ENCODE measurements at regions not wholly inside any gene's neighbourhood (a gene's known extent, or its start where the extent isn't known, plus 50 kb on each side); places are given as distances from the start of the nearest gene placed in this dataset.
A peak's percentile ranks its signal among the peaks of the same experiment; 100 is the strongest.

DNA sequence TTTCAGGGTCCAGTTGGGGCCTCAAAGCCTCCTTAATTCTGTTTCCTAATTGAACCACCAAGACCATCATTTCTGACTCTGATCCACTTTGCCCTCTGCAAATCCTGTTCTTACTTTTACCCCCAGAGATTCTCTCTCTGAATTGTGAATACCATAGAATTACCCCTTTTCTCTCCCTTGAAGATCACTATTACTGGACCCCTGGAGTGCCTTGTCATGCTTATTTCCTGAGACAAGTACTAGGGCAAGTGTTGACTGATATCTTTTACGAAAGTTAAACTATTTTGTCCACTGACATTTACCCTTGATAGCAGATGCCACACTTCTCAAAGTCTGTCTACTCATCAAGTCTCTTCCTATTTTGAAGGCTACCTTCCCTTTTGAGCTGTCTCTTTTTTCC lies 246.9 kb upstream of the PTGER4 start:
- no CpG with 5 or more reads among the region's 1 CpG for WGBS (ENCODE audit: extremely low coverage, insufficient coverage, low lambda C conversion rate)
- H3K4me3 ChIP-seq (ENCODE audit: low read length): no peak overlapping the region
- H3K23ac ChIP-seq (ENCODE audit: low read length): no peak overlapping the region
- no peak overlapping the region for H2AK5ac ChIP-seq (ENCODE audit: low read length)
- no peaks in the 10 kb centered on the region for H3K79me2 ChIP-seq (ENCODE audit: control insufficient read depth, insufficient read depth, low read length)
- DNase-seq: no peak
- no peak overlapping the region for H3K4ac ChIP-seq (ENCODE audit: low read depth, low read length)
- no peaks in the 10 kb centered on the region for H3K79me1 ChIP-seq (ENCODE audit: low read length)
- no peak overlapping the region for H2BK120ac ChIP-seq (ENCODE audit: low read depth, low read length)
- no peak overlapping the region for H4K8ac ChIP-seq (ENCODE audit: low read depth, low read length)
- no peak overlapping the region for H2BK15ac ChIP-seq (replicated peaks; ENCODE audit: low read depth)
- H3K27me3 ChIP-seq (ENCODE audit: insufficient read depth, low read length, poor library complexity): no peaks in the 10 kb centered on the region
- no peak overlapping the region for H3K9ac ChIP-seq (ENCODE audit: low read length)
- no peak overlapping the region for H3K56ac ChIP-seq (ENCODE audit: low read length)
- no peak overlapping the region for H3K27ac ChIP-seq (ENCODE audit: low read depth, low read length)
- no peaks in the 10 kb centered on the region for H3K36me3 ChIP-seq (ENCODE audit: control insufficient read depth, insufficient read depth, low read length)
- peak overlapping the region; percentile 51 for H3K18ac ChIP-seq (ENCODE audit: low read length)
- no peak overlapping the region for H3K4me2 ChIP-seq (ENCODE audit: low read length)
- peaks cover 2% of the 10 kb centered on the region for H3K4me1 ChIP-seq (ENCODE audit: control insufficient read depth, low read depth, low read length)
- no peak overlapping the region for H4K5ac ChIP-seq (ENCODE audit: low read length)
- H2BK5ac ChIP-seq (ENCODE audit: low read length): no peak overlapping the region

DNA sequence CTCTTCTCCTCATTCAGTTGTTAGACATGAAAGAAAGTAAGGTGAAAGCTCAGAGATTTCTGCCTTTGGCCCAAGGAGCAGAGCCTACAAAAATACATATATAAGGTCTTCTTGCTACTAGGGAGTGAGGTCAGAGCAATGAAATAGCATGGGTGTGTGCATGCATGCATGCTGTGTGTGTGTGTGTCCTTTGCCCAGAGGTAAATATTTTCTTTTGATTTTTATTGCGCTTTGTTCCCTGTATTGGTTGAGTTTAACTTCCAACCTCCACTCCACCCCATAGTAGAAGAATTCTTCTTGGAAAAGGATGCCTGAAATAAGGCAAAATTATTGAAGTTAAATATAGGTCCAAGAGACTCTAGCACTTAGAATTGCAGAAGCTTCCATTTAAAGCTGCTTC lies 248.0 kb upstream of the PTGER4 start:
- Histone ChIP-seq H3K56ac (ENCODE audit: low read length) (no peak overlapping the region), H2BK120ac (ENCODE audit: low read depth, low read length) (no peak overlapping the region)
- no CpG with 5 or more reads among the region's 1 CpG for WGBS (ENCODE audit: extremely low coverage, insufficient coverage, low lambda C conversion rate)

GRCh38 chr5:40430101-40430710 lies 249.5 kb upstream of the PTGER4 start:
- no peak overlapping the region for H3K4me2 ChIP-seq (ENCODE audit: low read length)
- no peak overlapping the region for H4K5ac ChIP-seq (ENCODE audit: low read length)
- H3K36me3 ChIP-seq (ENCODE audit: control insufficient read depth, insufficient read depth, low read length): no peaks in the 10 kb centered on the region
- no peak overlapping the region for H3K4me3 ChIP-seq (ENCODE audit: low read length)
- H3K18ac ChIP-seq (ENCODE audit: low read length): no peak overlapping the region
- no peak overlapping the region for H3K4ac ChIP-seq (ENCODE audit: low read depth, low read length)
- H3K27me3 ChIP-seq (ENCODE audit: insufficient read depth, low read length, poor library complexity): no peaks in the 10 kb centered on the region
- H3K4me1 ChIP-seq (ENCODE audit: control insufficient read depth, low read depth, low read length): peaks cover 2% of the 10 kb centered on the region
- H2BK120ac ChIP-seq (ENCODE audit: low read depth, low read length): no peak overlapping the region
- no peak overlapping the region for H2AK5ac ChIP-seq (ENCODE audit: low read length)
- no peak overlapping the region for H3K56ac ChIP-seq (ENCODE audit: low read length)
- DNase-seq: no peak
- H3K27ac ChIP-seq (ENCODE audit: low read depth, low read length): no peak overlapping the region
- no peaks in the 10 kb centered on the region for H3K79me2 ChIP-seq (ENCODE audit: control insufficient read depth, insufficient read depth, low read length)
- H2BK5ac ChIP-seq (ENCODE audit: low read length): no peak overlapping the region
- no peak overlapping the region for H2BK15ac ChIP-seq (replicated peaks; ENCODE audit: low read depth)
- no peaks in the 10 kb centered on the region for H3K79me1 ChIP-seq (ENCODE audit: low read length)
- no peak overlapping the region for H3K23ac ChIP-seq (ENCODE audit: low read length)
- no peak overlapping the region for H4K8ac ChIP-seq (ENCODE audit: low read depth, low read length)
- no CpG with 5 or more reads among the region's 3 CpGs for WGBS (ENCODE audit: extremely low coverage, insufficient coverage, low lambda C conversion rate)
- H3K9ac ChIP-seq (ENCODE audit: low read length): no peak overlapping the region

More for the DNA sequence above, 248.0 kb upstream of the PTGER4 start:
- Histone ChIP-seq H4K8ac (ENCODE audit: low read depth, low read length) (no peak overlapping the region), H3K4me1 (ENCODE audit: control insufficient read depth, low read depth, low read length) (peaks cover 2% of the 10 kb centered on the region), H3K79me1 (ENCODE audit: low read length) (no peaks in the 10 kb centered on the region), H3K27ac (ENCODE audit: low read depth, low read length) (no peak overlapping the region), H2BK5ac (ENCODE audit: low read length) (no peak overlapping the region), H2AK5ac (ENCODE audit: low read length) (no peak overlapping the region), H3K36me3 (ENCODE audit: control insufficient read depth, insufficient read depth, low read length) (no peaks in the 10 kb centered on the region), H3K9ac (ENCODE audit: low read length) (no peak overlapping the region), H2BK15ac (replicated peaks; ENCODE audit: low read depth) (no peak overlapping the region), H4K5ac (ENCODE audit: low read length) (no peak overlapping the region), H3K79me2 (ENCODE audit: control insufficient read depth, insufficient read depth, low read length) (no peaks in the 10 kb centered on the region), H3K4me3 (ENCODE audit: low read length) (no peak overlapping the region), H3K23ac (ENCODE audit: low read length) (no peak overlapping the region), H3K4me2 (ENCODE audit: low read length) (no peak overlapping the region), H3K18ac (ENCODE audit: low read length) (no peak overlapping the region), H3K4ac (ENCODE audit: low read depth, low read length) (no peak overlapping the region), H3K27me3 (ENCODE audit: insufficient read depth, low read length, poor library complexity) (no peaks in the 10 kb centered on the region)
- no peak for DNase-seq

DNA sequence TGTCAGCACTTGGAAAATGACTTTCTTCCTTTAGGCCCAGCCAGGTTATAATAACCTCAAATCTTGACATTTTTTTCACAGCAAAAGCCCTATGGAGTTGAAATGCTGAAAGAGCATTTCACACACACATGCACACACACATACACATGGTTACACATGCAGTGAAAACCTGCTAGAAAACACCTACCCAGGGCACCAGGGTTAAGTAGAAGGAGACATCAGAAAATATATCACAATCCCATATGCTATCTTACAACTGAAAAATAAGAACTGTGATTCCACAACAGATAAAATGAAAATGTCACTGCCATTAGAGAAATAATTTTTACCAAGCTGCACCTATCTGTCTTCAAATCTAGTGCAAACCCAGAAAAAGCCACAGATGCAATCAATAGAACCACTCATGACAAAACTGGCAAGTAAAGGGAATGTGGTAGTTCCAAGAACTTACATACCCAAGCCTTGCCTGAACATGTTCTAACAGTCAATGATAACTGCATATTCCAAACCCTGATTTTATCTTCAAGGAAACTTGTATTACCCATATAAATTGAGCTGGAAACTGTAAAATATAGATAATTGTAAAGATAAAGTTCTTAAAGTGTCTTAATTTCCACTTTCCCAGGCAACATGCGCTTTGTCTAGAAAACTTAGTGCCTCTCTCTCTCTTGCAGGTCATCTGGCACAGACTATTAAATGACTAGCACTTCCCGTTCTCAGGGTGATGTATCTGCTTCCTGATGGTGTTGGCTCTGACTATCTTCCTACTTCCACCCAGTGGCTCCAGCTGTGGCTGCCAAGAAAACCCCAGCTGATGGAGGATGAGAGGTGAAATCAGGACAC lies 250.2 kb upstream of the PTGER4 start:
- no peaks in the 10 kb centered on the region for H3K79me1 ChIP-seq (ENCODE audit: low read length)
- H3K79me2 ChIP-seq (ENCODE audit: control insufficient read depth, insufficient read depth, low read length): no peaks in the 10 kb centered on the region
- no peak overlapping the region for H2BK15ac ChIP-seq (replicated peaks; ENCODE audit: low read depth)
- H3K23ac ChIP-seq (ENCODE audit: low read length): no peak overlapping the region
- no peak for DNase-seq
- no peak overlapping the region for H3K27ac ChIP-seq (ENCODE audit: low read depth, low read length)
- no peak overlapping the region for H2AK5ac ChIP-seq (ENCODE audit: low read length)
- H4K5ac ChIP-seq (ENCODE audit: low read length): no peak overlapping the region
- H3K18ac ChIP-seq (ENCODE audit: low read length): no peak overlapping the region
- H2BK5ac ChIP-seq (ENCODE audit: low read length): no peak overlapping the region
- H2BK120ac ChIP-seq (ENCODE audit: low read depth, low read length): no peak overlapping the region
- no CpG with 5 or more reads among the region's 2 CpGs for WGBS (ENCODE audit: extremely low coverage, insufficient coverage, low lambda C conversion rate)
- H3K4me3 ChIP-seq (ENCODE audit: low read length): no peak overlapping the region
- no peak overlapping the region for H3K56ac ChIP-seq (ENCODE audit: low read length)
- no peak overlapping the region for H3K4me2 ChIP-seq (ENCODE audit: low read length)
- H3K4me1 ChIP-seq (ENCODE audit: control insufficient read depth, low read depth, low read length): peaks cover 2% of the 10 kb centered on the region
- H3K9ac ChIP-seq (ENCODE audit: low read length): no peak overlapping the region
- H3K4ac ChIP-seq (ENCODE audit: low read depth, low read length): no peak overlapping the region
- H4K8ac ChIP-seq (ENCODE audit: low read depth, low read length): no peak overlapping the region
- no peaks in the 10 kb centered on the region for H3K36me3 ChIP-seq (ENCODE audit: control insufficient read depth, insufficient read depth, low read length)
- no peaks in the 10 kb centered on the region for H3K27me3 ChIP-seq (ENCODE audit: insufficient read depth, low read length, poor library complexity)

DNA sequence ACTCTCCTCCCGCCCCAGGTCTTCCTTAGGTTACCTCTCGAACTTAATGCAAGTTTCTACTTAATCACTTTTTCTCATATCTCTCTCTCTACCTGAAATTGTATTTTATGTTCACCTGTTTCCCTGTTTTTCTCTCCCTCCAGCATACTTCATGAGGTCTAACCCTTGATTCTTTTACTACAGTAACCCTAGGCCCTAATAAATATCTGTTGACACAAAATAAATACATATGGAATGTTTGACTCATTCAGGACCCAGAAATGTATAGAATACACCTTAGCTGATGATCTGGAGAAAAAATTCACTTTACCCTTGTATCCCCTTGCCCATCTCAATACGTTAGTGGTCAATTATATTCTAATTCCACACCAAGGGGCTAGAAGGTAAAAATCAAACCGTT lies 250.9 kb upstream of the PTGER4 start:
- no peaks in the 10 kb centered on the region for H3K79me1 ChIP-seq (ENCODE audit: low read length)

More for the DNA sequence above, 250.9 kb upstream of the PTGER4 start:
- DNase-seq: no peak
- no peak overlapping the region for H4K5ac ChIP-seq (ENCODE audit: low read length)
- H3K4me3 ChIP-seq (ENCODE audit: low read length): no peak overlapping the region
- no peak overlapping the region for H3K18ac ChIP-seq (ENCODE audit: low read length)
- H3K79me2 ChIP-seq (ENCODE audit: control insufficient read depth, insufficient read depth, low read length): no peaks in the 10 kb centered on the region
- H3K23ac ChIP-seq (ENCODE audit: low read length): no peak overlapping the region
- no peak overlapping the region for H2BK120ac ChIP-seq (ENCODE audit: low read depth, low read length)
- peaks cover 2% of the 10 kb centered on the region for H3K4me1 ChIP-seq (ENCODE audit: control insufficient read depth, low read depth, low read length)
- H2BK5ac ChIP-seq (ENCODE audit: low read length): no peak overlapping the region
- H2BK15ac ChIP-seq (replicated peaks; ENCODE audit: low read depth): no peak overlapping the region
- no peak overlapping the region for H4K8ac ChIP-seq (ENCODE audit: low read depth, low read length)
- no peak overlapping the region for H3K4me2 ChIP-seq (ENCODE audit: low read length)
- no peak overlapping the region for H3K27ac ChIP-seq (ENCODE audit: low read depth, low read length)
- no peaks in the 10 kb centered on the region for H3K27me3 ChIP-seq (ENCODE audit: insufficient read depth, low read length, poor library complexity)
- H3K36me3 ChIP-seq (ENCODE audit: control insufficient read depth, insufficient read depth, low read length): no peaks in the 10 kb centered on the region
- H3K9ac ChIP-seq (ENCODE audit: low read length): no peak overlapping the region
- H2AK5ac ChIP-seq (ENCODE audit: low read length): no peak overlapping the region
- H3K4ac ChIP-seq (ENCODE audit: low read depth, low read length): no peak overlapping the region
- H3K56ac ChIP-seq (ENCODE audit: low read length): no peak overlapping the region
- no CpG with 5 or more reads among the region's 4 CpGs for WGBS (ENCODE audit: extremely low coverage, insufficient coverage, low lambda C conversion rate)
